Myocyte (in vitro differentiated cells): ENCODE measurements at regions not wholly inside any gene's neighbourhood (a gene's known extent, or its start where the extent isn't known, plus 50 kb on each side); places are given as distances from the start of the nearest gene placed in this dataset.
"Not testable (repeated sequence)": the region's sequence is repeated elsewhere in the genome, so short reads cannot be mapped to it uniquely, and the experiment has no call there.

Experiments used
- DNase-seq: peaks from one replicate; pipeline ENCODE4 v3.0.0-alpha.2; 2012; ENCODE audit warnings: low read depth

DNA sequence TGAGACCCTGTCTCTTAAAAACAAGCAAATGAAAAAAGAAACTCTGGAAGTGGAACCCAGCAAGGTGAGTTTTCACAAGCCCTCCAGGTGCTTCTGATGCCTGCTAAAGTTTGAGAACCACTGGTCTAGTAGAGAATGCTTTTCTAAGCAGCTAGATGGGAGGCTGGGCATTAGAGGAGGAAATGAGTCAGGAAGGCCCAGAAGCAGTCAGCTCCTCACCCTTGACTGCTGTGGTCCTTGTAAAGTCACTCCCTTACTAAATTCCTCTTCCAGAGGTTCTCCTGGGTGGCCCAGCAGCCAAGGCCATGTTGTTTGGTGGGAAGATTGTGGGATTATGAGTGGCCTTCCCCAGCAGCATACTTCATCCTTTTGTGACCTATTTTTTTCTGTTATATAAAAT is 52.0 kb upstream of the FYN start:
- no peak for DNase-seq

DNA sequence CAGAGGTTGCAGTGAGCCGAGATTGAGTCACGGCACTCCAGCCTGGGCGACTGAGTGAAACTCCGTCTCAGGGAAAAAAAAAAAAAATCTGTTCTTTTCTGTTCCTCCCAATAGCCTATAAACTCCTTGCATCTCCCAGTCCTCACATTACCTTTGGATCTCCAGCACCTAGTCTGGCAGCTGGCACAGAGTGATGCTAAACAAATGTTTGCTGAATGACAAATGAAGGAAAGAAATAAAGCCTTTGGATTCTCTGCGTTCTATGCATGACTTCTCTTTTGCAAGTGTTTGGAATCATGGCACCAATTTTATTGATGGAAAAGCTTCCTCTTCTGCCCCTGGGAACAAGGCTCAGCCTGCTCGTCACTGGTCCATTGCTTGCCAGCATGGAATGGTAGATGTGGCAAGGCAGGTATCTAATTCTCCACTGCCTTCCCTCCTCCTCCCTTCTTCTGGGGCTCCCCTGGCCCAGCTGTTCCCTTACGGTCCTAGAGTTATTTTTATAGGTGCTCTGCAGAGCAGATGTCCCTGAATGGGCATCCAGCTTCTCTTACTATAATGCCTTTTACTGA is 53.6 kb upstream of the FYN start:
- peak; percentile 22 for DNase-seq

DNA sequence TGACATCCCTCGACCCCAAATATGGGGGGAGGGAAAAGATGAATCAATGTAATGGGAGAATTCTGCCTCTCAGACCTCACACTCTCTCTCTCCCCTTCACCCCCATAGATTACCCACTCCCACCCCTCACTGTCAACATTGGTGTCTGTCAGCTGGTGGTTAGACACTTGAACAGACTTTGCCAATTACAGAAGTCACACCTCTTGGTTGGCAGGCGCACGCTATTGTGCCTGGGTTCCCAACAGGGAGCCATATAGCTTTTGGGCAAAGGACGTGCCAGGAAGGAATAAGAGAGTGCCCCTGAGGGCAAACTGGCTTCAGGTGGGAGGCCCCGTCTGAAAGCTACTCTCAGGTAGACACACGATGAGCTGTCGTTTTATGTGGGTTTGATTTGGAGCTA is 54.1 kb upstream of the FYN start:
- DNase-seq: no peak

DNA sequence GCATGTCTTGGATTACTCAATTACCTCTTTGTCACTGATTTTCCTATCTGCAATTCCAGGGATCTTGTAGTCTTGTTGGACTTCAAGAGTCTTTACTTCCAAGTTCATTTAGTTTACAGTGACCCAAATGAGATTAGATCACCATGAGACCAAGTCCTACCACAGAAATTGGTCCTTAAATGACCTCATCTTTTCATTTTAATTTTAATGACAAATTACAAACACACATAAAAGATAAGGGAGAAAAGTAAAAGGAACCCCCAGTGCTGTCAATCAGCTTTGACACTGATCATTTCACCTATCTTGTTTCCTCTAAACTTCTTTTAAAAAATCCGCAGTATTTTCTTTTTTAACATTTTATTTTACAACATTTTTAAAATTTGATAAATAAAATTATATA is 54.9 kb upstream of the FYN start:
- no peak for DNase-seq

DNA sequence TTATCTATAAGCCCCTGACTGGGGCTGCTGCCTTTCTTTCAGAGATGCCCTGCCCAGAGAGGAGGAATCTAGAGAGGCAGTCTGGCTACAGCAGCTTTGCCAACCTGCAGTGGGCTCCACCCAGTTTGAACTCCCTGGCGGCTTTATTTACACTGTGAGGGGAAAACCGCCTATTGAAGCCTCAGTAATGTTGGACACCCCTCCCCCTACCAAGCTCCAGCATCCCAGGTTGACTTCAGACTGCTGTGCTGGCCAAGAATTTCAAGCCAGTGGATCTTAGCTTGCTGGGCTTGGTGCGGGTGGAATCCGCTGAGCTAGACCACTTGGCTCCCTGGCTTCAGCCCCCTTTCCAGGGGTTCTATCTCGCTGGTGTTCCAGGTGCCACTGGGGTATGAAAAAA is 61.4 kb upstream of the FYN start:
- not testable (repeated sequence) for DNase-seq

DNA sequence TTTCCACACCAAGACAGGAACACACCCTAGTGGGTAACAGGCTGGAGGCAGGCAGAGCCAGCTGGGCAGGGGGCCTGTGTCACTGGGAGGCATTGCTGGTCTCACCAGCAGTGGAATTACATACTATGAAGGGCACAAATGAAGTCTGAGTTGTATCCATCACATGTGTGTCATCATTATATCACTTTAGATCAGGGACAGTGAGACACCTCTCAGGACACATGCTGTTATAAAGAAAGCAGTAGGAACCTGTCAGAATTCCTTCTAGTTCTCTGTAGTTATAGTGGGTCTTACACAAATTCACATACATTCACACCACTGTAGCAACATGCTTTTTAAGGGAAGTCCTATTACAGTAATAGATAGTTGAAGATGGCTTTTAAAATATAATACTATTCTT is 63.5 kb upstream of the FYN start:
- DNase-seq: no peak

DNA sequence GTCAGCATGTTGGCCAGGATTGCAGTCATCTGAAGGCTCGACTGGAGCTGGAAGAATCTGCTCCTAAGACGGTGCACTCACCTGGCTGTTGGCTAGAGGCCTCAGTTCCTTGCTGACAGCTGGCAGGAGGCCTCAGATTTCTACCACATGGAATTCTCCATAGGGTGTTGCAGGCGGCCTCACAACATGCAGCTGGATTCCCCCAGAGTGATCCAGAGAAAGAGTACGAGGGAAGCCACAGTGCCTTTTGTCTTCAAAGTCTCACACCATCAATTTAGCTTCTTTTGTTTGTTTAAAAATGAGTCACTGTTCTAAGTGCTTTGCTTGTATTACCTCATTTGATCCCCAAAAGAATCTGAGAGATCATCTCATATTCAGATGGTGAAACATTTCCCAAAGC is 65.5 kb upstream of the FYN start:
- DNase-seq: peak; percentile 62

DNA sequence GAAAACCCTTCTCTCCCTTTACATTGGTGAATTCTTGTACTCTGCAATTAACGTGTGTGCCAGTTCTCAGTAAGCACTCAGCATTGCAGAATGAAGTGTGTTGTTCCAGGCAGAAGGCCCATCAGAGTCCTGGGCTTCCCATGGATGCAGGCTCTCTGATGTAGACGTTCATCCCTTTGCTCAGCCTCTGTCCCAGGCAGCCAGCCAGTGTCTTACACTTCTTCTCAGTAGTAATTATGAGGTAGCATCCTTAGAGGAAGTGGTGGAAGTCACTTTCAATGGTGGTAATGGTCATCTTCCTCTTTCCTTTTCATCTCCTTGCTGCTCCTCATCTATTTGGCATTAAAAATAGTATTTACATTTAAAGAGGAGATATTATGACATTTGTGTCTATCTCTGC is 66.7 kb upstream of the FYN start:
- DNase-seq: no peak

DNA sequence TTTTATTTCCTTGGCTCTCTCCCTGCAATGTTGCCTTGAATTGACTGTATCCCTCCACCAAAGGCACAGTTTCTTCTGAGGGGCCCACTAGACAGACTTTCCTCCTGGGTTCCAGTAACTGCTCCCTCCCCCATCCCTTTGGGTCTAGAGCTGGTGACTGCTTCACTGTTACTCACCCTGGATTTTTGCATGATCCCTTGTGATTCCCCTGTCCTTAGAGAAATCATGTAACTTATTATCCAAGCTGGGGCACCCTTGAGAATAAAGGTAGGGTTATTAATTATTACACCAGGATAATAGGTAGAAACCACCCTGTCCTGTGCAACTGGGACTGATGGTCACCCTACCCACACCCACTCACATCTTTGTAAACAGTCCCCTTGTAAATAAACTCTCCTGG is 67.5 kb upstream of the FYN start:
- DNase-seq: no peak

DNA sequence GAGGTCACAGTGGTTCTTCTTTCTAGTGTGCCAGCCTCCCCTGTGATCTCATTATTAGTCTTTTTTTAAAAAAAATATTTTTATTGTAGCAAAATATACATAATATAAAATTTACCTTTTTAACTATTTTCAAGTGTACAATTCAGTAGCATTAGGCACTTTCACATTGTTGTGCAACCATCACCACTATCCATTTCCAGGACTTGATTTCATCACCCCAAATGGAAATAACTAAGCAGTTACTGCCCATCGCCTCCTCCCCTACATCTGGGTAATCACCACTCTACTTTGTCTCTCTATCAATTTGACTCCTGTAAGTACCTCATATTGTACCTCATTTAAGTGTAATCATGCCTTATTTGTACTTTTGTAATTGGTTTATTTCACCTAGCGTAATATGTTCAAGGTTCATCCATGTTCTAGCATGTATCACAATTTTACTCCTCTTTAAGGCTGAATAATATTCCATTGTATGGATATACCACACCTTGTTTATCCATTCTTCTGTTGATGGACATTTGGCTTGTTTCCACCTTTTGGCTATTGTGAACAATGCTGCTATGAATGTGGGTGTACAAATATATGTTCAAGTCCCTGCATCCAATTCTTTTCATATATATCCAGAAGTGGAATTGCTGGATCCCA is 68.6 kb upstream of the FYN start:
- DNase-seq: no peak

DNA sequence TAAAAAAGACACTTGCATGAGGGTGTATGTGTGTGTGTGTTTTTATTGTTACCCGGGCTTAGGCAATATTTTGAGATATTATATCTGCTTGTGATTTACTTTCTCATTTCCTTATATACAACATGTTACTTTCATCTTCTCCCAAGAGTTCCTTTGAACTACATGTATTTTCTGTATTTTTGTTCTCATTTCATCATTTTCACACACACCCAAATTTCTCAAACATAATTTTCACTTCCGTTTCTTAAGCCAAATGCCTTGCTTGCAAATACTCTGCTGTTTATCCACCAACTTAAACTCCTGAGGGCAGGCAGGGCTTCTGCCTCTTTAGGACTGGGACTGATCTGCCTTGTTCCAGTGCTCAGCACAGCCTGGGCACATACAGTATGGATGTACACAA is 69.3 kb upstream of the FYN start:
- DNase-seq: no peak

DNA sequence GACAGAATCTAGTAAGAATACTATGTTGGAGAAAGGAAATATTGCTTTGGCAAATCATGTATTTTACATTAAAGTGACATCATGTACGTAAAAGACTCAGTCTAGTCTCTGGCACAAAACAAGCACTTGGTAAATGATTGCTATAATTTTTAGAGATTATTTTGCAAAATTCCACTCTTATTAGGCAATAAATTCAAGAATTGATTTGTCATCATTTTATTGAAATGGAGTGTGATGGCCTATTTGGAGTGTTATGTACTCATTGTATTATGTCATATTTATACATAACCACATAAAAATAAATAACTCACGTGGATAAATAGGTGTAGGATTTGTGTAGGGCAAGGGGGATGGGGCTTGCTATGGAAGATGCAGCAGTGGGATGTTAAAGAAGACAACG is 70.0 kb upstream of the FYN start:
- DNase-seq: no peak

DNA sequence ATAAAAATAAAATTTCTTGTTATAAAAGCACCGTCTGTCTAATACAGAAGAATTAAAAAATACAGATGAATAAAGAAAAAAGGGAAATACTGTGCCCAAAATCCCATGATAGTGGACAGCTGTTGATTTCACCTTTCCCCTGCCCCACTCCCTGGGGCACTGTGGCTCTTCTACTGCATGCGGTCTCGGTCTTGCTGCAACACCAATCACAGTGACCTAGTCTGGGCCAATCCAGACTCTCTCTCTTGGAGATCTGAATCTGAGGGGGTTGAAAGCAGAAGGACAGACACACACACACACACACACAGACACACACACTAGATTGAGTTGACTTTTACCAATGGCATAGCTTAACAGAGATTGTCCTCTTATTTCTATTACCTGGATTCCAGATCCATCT is 70.5 kb upstream of the FYN start:
- DNase-seq: no peak

DNA sequence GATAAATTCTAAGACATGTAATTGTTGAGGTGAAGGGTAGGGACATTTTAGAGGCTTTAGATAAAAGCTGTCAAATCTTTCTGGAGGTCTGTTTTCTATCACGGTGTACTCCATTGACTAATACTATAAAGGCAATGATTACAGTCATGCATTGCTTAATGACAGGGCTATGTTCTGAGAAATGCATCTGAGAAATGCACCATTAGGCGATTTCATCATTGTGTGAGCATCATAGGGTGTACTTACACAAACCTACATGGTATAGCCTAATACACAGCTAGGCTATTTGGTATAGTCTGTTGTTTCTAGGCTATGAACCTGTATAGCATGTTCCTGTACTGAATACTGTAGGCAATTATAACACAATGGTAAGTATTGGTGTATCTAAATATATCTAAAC is 71.3 kb upstream of the FYN start:
- no peak for DNase-seq

DNA sequence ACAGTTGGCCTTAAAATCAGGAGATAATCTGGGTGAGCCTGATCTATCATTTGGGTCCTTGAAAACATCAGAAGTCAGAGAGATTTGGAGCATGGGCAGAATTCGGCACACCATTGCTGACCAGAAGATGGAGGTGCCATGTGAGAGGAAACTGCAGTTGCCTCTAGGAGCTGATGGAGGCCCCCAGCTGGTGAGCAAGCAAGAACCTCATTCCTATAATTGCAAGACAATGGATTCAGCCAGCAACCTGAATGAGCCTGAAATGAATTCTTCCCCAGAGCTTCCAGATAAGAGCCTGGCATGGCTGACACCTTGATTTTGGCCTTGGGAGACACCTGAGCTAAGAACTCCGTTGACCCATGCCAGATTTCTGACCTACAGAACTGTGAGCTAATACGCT is 76.3 kb upstream of the FYN start:
- no peak for DNase-seq

DNA sequence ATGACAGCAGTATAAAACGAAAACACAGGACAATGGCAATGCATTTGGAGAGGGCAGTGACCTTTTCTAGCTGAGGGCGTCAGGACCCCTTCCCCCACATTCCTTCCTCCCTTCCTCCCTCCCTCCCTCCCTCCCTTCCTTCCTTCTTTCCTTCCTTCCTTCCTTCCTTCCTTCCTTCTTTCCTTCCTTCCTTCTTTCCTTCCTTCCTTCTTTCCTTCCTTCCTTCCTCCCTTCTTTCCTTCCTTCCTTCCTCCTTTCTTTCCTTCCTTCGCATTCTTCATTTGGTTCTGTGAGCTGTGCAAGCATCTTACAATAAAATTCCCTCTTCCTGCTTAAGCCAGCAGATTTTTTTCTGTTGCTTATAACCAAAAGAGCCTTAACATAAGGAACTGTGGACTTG is 76.7 kb upstream of the FYN start:
- DNase-seq: not testable (repeated sequence)

DNA sequence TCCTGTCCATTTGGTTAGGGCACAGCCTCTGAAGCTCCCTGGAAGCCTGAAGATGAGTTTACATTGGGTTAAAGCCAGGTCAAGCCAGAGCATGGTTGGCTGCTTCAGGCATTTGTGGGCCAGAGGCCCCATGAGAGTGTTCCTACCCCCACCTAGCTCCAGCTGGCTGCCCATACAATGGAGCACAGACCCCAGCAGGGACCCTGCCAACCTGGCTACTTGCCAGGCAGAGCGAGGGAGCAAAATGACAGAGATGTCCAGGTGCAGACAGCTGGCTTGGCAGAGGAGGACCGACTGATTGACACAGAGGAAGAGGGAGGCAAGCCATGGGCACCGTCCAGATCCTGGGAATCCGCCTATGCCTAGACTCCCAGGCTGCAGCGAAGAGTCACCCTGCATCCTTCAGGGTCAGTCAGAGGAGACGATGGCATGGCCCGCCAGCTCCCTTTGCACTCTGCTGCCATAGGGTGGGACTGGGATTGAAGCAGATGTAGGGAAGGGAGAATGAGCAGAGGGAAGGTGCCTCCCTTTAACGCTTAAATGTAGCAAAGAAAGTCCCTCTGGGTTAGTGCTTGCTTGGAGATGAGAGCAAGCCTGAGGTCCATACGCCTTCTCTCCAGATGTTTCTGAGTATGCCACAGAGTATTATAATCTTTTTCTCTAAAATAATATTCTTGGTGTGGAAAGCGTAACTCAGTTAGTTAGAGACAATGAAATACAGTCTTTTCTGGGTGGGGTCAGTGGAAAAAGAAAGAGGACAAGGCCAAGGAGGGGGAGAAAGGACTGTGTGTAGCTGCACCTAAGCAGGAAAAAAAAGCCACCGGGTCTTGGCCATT is 77.6 kb upstream of the FYN start:
- DNase-seq: peak; percentile 74

DNA sequence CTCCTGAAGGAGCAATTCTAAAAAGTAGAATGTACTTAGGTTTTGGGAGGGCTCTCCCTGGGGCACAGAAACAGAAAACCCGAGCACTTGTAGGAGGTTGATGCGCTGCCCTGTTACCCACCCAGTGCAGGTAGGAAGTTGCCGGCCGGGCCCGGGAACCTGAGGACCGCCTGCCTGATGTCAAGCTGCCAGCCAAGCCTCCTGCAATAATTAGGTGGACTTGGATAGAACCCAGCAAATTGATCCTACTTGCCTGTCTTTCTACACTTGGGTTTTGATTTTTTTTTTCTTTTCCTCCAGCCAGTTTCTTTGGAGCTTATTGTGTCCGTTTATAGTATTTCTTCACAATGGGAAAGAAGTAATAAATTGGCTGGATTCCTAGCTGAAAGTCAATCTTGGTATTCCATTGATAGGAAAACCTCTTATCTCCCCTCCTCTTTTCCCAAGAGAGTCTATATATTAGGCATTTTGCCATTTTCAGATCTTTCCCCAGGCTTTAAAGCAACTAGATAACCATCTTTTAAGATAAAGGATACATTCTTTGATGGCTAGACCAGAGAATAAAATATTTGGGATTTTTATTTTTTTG is 78.3 kb upstream of the FYN start:
- no peak for DNase-seq

DNA sequence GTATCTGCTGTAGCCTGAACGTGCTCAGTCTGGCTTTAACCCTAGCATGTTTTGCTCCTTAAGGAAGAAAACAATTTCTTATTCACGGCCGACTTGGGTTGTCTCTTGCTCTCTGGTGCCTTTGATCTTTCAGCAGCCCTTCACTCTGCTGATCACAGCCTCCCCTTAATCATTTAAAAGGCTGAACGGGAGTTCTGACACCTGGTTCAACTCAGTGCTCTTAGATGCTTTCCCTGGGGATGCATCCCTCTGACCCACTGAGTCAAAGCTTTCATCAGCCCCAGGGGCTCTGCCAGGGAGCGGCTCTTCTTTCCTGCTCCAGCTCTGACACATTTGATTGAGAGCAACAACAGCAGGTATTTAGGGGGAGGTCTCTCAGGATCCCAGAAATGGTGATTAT is 79.0 kb upstream of the FYN start:
- peak; percentile 12 for DNase-seq

DNA sequence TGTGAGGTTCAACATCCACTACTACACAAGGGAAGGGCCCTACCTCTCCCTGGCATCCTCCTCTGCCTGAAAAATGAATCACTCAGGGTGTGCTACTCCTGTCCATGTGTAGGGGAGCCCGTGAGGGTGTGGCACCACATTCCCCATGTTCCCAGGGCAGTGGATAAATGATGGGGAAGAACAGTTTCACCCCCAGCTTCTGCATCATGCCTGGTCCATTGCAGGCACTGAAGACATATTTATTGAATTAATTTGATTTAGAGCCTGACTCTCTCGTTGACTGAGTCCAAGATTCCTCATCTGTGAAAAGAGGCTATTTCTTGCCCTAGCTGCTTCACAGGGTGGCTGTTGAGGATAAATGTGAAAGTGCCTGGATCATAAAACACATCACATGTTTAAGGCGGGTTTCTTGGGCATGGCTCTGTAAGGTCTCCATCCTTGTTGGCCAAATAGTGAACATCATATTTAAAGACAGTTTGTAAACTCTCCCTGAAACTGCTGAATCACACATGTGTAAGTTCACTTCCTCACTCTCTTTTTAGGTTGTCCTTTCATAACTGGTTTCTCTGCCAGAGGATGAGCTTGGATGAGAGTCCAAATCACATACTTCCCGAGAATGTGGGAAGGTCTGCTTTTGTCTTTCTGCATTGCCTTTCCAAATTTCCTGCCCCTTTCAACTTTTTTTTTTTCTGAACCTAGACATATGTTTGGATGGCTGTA is 79.7 kb upstream of the FYN start:
- DNase-seq: no peak

DNA sequence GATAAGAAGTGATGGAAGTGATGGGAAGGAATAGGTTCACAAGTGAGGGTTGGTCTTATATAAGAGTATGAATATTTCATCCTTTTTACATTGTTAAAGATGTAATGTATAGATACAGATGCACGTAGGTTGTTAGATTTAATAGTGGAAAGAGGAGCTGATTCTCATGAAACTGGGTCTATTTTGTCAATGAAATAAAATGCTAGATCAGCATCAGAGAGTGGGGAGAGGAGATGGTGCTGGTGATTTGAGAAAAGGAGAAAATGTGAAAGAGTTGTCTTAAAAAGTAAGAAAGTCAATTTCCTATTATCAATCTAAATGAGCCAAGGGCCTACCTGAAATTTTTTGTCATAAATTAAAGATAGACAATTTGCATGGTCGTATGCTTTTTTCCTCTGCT is 82.8 kb upstream of the FYN start:
- no peak for DNase-seq
